Stimulated activated naive CD8-positive, alpha-beta T cell treated with anti-CD3 and anti-CD28 coated beads, Interleukin-15, amount 100 ng/mL, for 72 hours (primary cell): ENCODE measurements at regions not wholly inside any gene's neighbourhood (a gene's known extent, or its start where the extent isn't known, plus 50 kb on each side); places are given as distances from the start of the nearest gene placed in this dataset.

Experiments used
- ATAC-seq: fragments of 150-1000 bp; cut with Tn5 transposase; 2 replicates; pipeline ENCODE4 v1.10.0; 2021; ENCODE audit warnings: mild to moderate bottlenecking, moderate library complexity
- DNase-seq, 2 donors: peaks; one replicate each; pipeline ENCODE4 v3.0.0; 2021 to 2022
- H3K27ac Mint-ChIP-seq, 2 donors: one replicate each; pipeline ENCODE4 v1.8.0; 2022; ENCODE audit warnings: mild to moderate bottlenecking in 2 of 2, mixed read lengths in 2 of 2, moderate library complexity in 2 of 2
- H3K27me3 Mint-ChIP-seq: one replicate; pipeline ENCODE4 v1.8.0; 2022; ENCODE audit warnings: mixed read lengths
- H3K4me1 Mint-ChIP-seq: one replicate; pipeline ENCODE4 v1.8.0; 2022; ENCODE audit warnings: mild to moderate bottlenecking, mixed read lengths
- H3K4me3 Mint-ChIP-seq, 2 donors: one replicate each; pipeline ENCODE4 v1.8.0; 2022; ENCODE audit warnings: mild to moderate bottlenecking in 2 of 2, mixed read lengths in 2 of 2, moderate library complexity in 1 of 2
- H3K9me3 Mint-ChIP-seq, 2 donors: one replicate each; pipeline ENCODE4 v1.8.0; 2022; ENCODE audit warnings: mixed read lengths in 2 of 2

DNA sequence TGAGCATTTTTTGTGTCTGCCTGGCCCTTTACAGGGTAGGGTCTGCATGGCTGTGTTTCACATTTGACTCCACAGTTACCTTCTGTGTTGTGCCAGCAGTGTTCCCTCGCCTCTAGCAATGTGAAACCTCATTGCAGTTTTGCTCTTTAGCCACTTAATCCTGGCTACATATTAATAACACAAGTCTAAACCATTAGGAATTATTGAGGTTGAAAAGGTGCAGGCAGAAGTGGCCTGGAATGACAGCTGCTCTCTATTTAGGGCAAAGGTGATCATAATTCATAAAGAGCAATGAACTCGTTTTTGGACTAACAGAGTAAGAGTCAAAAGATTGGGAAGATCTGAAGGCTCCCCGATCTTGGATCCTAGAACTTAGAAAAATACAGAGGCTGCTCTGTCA is 176.7 kb upstream of the RAD23B start:
- Mint-ChIP-seq H3K9me3 (no peaks in the 10 kb centered on the region), H3K27ac (no peak overlapping the region)
- no peak for ATAC-seq

DNA sequence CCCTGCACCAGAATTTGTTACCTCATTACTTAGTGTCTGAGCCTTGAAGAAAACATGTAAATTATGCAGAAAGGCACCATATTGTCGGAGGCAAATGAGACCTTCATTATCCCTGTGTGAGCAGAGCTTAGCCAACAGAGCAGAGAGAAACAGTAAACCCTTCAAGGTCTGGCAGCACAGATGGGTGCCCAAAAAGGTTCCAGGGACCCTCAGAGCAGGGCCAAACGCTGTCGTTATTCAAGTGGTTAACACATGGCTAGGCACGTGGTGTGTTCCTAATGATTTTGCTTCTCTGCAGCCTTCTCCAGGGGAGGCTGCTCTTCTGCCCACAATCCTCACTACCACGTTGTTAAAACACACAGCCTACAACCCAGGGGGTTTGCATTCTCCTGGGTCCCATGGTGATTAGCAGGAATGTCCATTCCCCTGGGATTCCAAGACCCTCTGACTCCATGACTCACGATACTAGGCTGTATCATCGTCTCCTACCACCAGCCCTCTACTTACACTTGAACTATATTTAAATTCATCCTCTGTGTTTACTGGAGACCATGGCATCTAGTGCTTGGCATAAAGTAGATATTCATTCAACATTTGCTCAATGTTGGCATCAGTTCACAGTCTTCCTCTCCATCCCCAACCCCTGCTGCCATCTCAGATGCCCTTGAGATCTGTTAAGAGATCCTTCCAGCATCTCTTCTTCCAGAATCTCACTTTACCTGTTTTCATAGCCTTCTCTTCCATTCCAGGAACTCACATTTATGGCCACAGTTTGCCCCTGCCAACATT is 174.5 kb upstream of the RAD23B start:
- H3K27me3 Mint-ChIP-seq, result peaks cover 10% of the 10 kb centered on the region
- DNase-seq (no peak), ATAC-seq (no peak)
- H3K9me3 Mint-ChIP-seq, result no peaks in the 10 kb centered on the region
- H3K27ac Mint-ChIP-seq, result no peak overlapping the region
- H3K4me1 Mint-ChIP-seq, result no peaks in the 10 kb centered on the region
- no peak overlapping the region for H3K4me3 Mint-ChIP-seq

More for the DNA sequence above, 176.7 kb upstream of the RAD23B start:
- DNase-seq, result no peak
- H3K4me3 Mint-ChIP-seq, result no peak overlapping the region
- peaks cover 10% of the 10 kb centered on the region for H3K27me3 Mint-ChIP-seq
- H3K4me1 Mint-ChIP-seq, result no peaks in the 10 kb centered on the region

DNA sequence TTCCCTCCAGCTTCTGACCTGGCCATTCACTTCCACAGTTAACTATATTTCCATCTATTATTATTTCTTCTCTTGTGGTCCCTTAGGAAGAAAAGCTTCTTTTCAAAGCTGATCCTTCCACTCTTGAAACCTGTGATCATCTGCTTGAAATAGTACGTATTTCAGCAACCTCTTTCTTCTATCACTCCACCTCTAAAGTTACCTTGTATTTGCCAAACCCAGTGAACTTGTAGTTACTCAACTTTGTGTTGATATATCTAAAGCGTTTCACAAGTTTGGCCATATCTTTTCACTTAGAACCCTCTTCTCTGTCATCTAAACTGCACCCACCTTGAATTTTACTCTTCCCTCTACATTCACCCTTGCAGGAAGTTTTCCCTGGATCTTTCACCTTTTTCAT is 173.8 kb upstream of the RAD23B start:
- ATAC-seq (no peak), DNase-seq (no peak)
- Mint-ChIP-seq H3K4me3 (no peak overlapping the region), H3K27me3 (peaks cover 15% of the 10 kb centered on the region), H3K27ac (no peak overlapping the region), H3K4me1 (no peaks in the 10 kb centered on the region), H3K9me3 (no peaks in the 10 kb centered on the region)

DNA sequence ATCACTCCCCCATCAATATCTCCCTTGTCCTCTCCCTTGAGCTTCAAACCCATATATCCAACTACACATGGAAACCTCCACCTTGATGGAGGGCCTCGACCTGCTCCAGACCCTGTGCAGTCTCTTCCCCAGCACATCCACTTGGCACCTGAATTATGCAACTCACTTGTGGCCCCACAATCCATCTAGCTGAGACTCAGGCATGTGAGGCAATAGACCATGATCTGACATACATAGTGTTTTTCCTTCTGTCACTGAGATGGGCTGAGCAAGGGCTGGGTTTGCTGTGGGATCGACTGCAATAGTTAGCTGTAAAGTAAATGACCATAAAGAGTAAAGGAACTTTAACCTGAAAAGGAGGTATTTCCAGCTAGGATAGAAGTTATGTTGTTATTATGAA is 172.9 kb upstream of the RAD23B start:
- DNase-seq (no peak), ATAC-seq (no peak)
- H3K27ac Mint-ChIP-seq, result no peak overlapping the region
- no peaks in the 10 kb centered on the region for H3K9me3 Mint-ChIP-seq
- H3K27me3 Mint-ChIP-seq, result peaks cover 17% of the 10 kb centered on the region
- H3K4me3 Mint-ChIP-seq, result no peak overlapping the region
- H3K4me1 Mint-ChIP-seq, result no peaks in the 10 kb centered on the region

DNA sequence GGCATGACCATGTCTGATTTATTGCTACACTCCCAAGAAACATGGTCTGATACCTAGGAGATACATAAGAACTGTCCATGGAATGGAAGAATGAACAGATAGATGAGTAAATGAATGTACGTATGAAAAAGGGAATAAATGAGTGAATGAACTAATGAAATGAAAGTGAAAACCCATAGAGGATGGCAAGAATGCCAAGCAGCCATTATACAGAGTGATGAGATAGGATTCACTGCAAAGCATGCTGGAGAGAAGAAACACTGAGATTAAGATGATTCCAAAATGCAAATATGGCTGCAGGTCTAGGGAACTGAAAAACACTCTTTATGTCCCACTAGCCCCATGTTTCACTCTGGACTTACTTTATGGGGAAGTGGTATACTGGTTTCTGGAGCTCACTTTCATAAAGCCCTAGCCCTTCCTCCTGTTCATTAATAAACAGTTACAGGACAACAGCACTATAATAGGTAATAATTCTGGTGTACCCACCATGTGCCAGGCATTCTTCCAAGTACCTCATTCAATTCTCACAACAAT is 170.3 kb upstream of the RAD23B start:
- Mint-ChIP-seq H3K4me1 (no peaks in the 10 kb centered on the region), H3K27me3 (peaks cover 17% of the 10 kb centered on the region), H3K27ac (no peak overlapping the region), H3K9me3 (no peaks in the 10 kb centered on the region), H3K4me3 (no peak overlapping the region)
- DNase-seq, result no peak
- ATAC-seq, result no peak

DNA sequence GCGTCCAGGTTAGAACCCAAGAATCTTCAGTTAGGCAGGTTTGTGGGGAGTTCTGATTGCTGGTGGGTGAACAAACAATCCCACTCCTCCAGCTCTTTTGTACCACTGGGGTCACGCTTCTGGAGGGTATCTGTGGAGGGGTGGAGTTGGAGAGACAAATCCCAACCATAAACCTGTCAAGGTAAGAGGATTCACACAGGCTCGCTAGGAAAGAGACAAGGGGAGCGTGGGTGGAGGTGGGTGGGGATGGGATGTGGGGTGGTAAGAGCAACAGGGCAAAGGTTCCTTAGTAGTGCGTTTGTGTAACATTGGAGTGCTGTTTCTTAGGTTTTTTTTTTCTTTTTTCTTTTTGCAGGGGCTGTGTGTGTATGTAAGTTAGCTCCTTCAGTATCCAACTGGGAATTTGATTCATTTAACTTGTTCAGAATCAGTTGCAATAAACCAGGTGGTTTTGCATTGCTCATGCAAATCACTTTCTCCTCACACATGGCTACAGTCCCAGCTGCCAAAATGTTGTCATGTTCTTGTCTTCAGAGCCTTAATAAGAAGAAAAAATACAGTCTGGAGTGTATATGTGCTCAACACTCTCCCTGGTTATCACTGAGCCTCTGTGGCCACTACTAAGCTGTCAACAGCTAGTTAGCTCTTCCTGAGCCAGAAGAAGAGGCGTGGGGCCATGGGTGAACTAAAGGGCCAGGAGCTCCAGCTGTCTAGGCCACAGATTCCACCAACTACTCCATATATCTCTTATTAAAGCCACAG is 164.0 kb upstream of the RAD23B start:
- ATAC-seq (no peak), DNase-seq (no peak)
- no peaks in the 10 kb centered on the region for H3K9me3 Mint-ChIP-seq
- no peaks in the 10 kb centered on the region for H3K4me1 Mint-ChIP-seq
- no peak overlapping the region for H3K4me3 Mint-ChIP-seq
- no peak overlapping the region for H3K27ac Mint-ChIP-seq
- H3K27me3 Mint-ChIP-seq, result peaks cover 20% of the 10 kb centered on the region

DNA sequence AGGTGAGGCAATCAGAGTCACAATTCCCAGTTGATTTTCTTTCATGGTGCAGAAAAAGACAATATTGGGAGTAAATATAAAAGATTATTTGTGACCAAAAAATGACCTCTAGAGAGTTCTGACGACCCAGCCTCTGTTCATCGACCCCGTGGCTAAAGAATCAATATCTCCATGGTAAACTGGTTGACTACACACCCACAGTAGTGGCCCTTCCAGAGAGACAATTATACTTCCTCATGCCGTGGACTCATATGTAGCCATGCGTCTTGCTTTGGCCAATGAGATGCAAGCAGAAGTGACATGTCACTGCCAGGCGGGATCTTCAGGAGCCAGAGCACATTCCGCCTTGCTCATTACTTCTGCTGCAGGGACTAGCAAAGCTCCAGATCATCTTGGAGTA is 163.3 kb upstream of the RAD23B start:
- DNase-seq (no peak), ATAC-seq (no peak)
- H3K4me1 Mint-ChIP-seq, result no peaks in the 10 kb centered on the region
- peaks cover 2 to 4% of the 10 kb centered on the region in 2 donors for H3K9me3 Mint-ChIP-seq
- peaks cover 15% of the 10 kb centered on the region for H3K27me3 Mint-ChIP-seq
- H3K4me3 Mint-ChIP-seq, result no peak overlapping the region
- peak overlapping the region in 1 of 2 donors; percentile 16 for H3K27ac Mint-ChIP-seq

DNA sequence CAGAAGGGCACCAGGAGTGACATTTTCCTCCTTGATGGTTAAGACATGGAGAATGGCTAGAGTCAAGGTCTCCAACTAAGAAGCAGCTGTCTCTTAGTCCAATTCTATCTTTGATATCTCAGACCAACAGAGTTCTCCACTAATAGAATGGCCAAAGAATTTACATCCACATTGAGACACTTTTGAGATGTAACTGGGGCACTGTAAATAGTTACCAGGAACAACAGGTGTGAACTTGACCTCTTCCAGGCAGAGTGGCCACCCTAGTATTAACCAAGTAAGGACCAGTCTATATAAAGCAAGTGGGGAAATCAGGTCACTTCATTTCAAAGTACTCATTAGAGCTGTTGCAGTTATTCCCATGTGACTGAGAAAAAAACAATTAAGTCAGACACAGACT is 159.7 kb upstream of the RAD23B start:
- Mint-ChIP-seq H3K4me1 (no peaks in the 10 kb centered on the region), H3K27me3 (peaks cover 20% of the 10 kb centered on the region), H3K27ac (no peak overlapping the region), H3K4me3 (no peak overlapping the region), H3K9me3 (peaks cover 4 to 7% of the 10 kb centered on the region in 2 donors)
- DNase-seq, result no peak
- ATAC-seq, result no peak

DNA sequence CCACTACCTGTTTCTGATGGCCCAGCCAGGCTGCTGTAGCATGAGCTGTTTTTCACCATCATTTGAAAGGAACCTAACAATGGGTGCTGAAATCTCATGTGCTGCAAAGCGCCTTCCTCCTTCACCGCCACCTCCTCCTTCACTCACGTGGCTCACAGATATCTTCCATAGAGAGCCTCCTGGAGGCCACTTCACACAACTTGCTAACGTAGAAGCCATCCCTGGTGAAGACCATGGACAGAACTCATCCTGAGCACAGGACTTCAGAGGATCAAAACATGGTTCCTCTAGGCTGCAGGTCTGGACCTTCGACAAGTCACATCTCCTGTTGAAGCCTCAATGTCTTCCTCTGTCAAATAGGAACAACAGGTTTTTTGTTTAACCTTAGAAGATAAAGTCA is 155.5 kb upstream of the RAD23B start:
- Mint-ChIP-seq H3K4me3 (no peak overlapping the region), H3K27ac (no peak overlapping the region), H3K4me1 (no peaks in the 10 kb centered on the region), H3K9me3 (peaks cover 4 to 7% of the 10 kb centered on the region in 2 donors), H3K27me3 (peaks cover 13% of the 10 kb centered on the region)
- ATAC-seq (no peak), DNase-seq (no peak)

DNA sequence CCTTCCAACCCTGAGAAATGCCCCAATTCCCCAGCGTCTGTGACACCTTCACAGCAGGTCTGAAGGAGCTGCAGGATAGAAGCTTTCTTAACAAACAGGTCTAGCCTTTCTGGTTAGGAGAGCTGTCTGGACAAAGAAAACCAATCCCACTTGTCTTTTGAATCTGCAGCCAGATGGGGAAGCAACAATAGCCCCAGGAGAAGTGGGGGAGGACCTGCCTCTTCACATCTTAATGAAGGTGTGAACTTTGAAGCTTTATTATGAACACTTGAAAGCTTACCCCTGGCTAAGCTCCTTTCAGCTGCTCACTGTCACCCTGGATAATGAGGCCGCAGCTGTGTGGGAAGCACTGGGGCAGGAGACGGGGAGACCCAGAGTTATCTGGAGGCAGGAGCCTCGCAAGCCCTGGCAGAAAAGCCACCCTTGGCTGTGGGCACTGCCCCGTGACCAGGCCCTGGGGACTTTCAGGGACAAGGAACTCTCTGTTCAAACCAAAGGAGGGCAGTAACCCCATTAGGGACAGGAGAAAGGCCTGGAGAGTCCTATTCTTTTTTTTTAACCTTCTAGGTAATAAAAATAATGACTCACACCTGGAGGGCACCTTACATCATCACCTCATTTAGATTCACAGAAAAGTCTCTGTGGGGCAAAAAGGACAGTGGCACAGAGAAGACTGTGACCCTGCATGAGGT is 151.8 kb upstream of the RAD23B start:
- DNase-seq (no peak), ATAC-seq (no peak)
- peak overlapping the region in 1 of 2 donors; percentile 16 for H3K27ac Mint-ChIP-seq
- H3K27me3 Mint-ChIP-seq, result peaks cover 13% of the 10 kb centered on the region
- H3K4me3 Mint-ChIP-seq, result no peak overlapping the region
- no peaks in the 10 kb centered on the region for H3K4me1 Mint-ChIP-seq
- no peaks in the 10 kb centered on the region for H3K9me3 Mint-ChIP-seq

DNA sequence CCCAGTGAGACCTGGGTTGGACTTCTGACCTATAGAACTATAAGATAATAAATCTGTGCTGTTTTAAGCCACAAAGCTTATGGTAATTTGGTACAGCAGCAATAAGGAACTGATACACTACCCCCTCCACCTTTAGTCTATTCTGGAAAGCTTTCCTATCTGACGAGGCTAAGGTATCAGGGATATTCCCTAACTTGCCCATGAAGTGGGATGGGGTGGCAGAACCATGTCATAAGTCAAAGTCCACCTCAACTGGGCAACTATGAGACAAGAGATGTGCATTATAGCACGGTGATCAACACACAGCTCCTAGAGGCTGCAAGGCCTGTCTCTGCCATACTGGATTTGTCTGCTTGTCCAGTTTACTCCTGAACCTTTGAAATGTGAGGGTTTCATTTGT is 146.8 kb upstream of the RAD23B start:
- ATAC-seq (no peak), DNase-seq (no peak)
- H3K27me3 Mint-ChIP-seq, result peaks cover 21% of the 10 kb centered on the region
- no peaks in the 10 kb centered on the region for H3K9me3 Mint-ChIP-seq
- no peak overlapping the region for H3K27ac Mint-ChIP-seq
- no peak overlapping the region for H3K4me3 Mint-ChIP-seq
- H3K4me1 Mint-ChIP-seq, result no peaks in the 10 kb centered on the region

DNA sequence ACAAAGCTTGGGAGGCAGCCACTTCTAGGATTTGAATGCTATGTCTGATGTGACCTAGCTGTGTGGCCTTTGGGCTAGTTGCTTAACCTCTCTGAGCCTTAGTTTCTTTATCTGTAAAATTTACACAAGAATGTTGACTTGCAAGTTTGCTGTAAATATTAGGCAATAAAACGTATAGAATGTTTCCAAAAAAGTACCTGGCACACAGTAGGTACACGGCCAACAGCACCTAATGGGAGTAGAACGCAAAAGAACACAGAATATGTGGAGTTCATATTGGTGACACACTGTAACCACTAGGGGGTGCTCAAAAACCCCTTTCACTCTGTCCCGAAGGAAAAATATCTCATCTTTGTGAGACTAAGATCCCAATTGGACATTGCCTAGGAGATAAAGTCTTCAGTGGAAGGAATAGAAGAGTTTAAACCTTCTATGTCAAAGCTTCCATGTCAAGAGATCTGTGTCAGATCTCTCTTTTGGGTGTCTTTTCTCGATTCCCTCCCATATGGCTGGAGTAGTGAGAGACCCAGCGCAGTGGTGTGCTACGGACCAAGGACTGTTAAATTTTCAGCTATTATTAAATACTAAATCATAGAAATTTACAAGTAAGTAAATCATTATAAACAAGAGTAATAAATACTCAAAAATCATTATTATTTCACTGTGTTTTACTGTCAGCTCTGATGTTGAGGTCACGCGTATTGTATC is 145.4 kb upstream of the RAD23B start:
- DNase-seq (peak in 1 of 2 donors; percentile 7), ATAC-seq (no peak)
- H3K4me3 Mint-ChIP-seq, result no peak overlapping the region
- no peak overlapping the region for H3K27ac Mint-ChIP-seq
- H3K4me1 Mint-ChIP-seq, result no peaks in the 10 kb centered on the region
- no peaks in the 10 kb centered on the region for H3K9me3 Mint-ChIP-seq
- peaks cover 33% of the 10 kb centered on the region for H3K27me3 Mint-ChIP-seq

DNA sequence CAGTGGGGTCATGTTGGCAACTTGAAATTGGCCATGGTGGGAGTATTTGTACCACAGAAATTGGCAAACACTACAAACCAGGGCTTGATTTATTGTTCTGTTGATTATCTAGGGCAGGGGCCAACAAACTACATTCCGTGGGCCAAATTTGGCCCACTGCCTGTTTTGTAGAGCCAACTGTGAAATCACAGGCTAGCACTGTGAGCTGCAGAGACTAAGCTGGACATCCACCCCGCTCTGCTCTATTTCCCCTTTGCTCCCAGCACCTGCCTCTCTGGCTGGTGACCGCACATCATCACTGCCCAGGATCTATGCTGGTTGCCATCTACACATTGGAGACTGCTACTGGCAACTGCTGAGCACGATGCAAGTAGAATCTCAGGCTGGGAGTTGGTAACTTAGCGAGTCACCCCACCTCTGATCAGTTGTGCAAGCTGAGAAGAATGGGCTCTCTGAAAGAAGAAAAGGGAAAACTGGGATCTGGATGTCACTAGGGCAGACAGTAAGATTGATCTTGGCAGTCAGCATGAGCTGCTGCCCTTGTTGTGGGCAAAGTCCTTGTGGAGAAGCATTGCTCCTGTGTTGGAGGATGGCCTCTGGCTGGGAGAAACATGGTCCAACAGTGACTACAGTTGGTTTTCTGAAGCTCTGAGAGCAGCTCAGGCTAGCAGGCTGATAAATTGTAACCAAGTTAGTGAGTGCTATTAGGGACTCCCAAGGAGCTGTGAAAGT is 144.7 kb upstream of the RAD23B start:
- no peak for DNase-seq
- Mint-ChIP-seq H3K4me3 (no peak overlapping the region), H3K9me3 (no peaks in the 10 kb centered on the region), H3K4me1 (no peaks in the 10 kb centered on the region), H3K27me3 (peaks cover 33% of the 10 kb centered on the region), H3K27ac (no peak overlapping the region)
- no peak for ATAC-seq

DNA sequence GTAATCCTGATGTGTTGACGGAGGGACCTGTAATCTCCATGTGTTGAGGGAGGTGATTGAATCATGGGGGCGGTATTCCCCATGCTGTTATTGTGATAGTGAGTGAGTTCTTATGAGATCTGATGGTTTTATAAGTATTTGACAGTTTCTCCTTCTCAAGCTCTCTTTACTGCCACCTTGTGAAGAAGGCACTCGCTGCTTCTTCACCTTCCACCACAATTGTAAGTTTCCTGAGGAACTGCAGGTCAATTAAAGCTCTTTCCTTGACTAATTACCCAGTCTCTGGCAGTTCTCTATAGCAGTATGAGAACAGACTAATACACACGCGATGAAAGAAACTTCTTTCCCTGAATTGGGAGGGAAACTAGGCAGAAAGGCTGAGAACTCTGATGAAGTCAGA is 141.1 kb upstream of the RAD23B start:
- DNase-seq (no peak), ATAC-seq (no peak)
- Mint-ChIP-seq H3K4me3 (no peak overlapping the region), H3K27ac (no peak overlapping the region), H3K9me3 (no peaks in the 10 kb centered on the region), H3K27me3 (peaks cover 59% of the 10 kb centered on the region), H3K4me1 (no peaks in the 10 kb centered on the region)

DNA sequence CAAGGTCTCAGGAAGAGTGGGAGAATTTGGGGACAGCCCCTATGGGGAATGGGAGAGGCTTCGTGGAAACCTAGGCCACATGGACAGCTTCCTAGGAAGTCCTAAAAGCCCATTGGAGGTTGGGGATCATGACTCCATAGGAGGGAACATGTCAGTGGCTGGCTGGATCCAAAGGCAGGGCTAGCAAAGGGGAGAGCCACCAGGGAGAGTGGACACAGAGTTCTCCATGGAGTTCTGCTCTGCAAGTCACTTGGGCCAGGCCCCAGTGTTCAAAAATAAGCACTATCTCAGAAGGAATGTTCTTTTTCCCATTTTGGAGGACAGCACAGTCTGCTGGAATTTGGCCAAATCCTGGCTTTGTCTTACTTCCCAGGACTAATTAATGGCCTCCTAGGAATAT is 140.6 kb upstream of the RAD23B start:
- Mint-ChIP-seq H3K4me3 (no peak overlapping the region), H3K9me3 (no peaks in the 10 kb centered on the region), H3K4me1 (no peaks in the 10 kb centered on the region), H3K27ac (no peak overlapping the region), H3K27me3 (peaks cover 59% of the 10 kb centered on the region)
- DNase-seq (no peak), ATAC-seq (no peak)
